ENCODE measurements at regions not wholly inside any gene's neighbourhood (a gene's known extent, or its start where the extent isn't known, plus 50 kb on each side); places are given as distances from the start of the nearest gene placed in this dataset.

- TF ChIP-seq CTCF (IDR thresholded peaks at IDR 0.05) (no peak), POLR2A (IDR thresholded peaks at IDR 0.05) (no peak)
Measured at GRCh38 chr12:75855360-75855759, 176.2 kb downstream of the PHLDA1 start.

Data from body of pancreas (tissue), 4 donors.